MCF 10A (cell line): ENCODE measurements at regions not wholly inside any gene's neighbourhood (a gene's known extent, or its start where the extent isn't known, plus 50 kb on each side); places are given as distances from the start of the nearest gene placed in this dataset.
"Not testable (repeated sequence)": the region's sequence is repeated elsewhere in the genome, so short reads cannot be mapped to it uniquely, and the experiment has no call there.

Source experiments
- BruUV-seq: library from RNA; stranded (reverse); fragments of 400-500 nt; replicated peaks from 2 replicates; lab custom pipeline; 2021; lab: Mats Ljungman, UMichigan
- CTCF ChIA-PET: fragments of 300-600 bp; sonication (Branson Sonifier 250); formaldehyde crosslinking; extraction: SDS; loops from one replicate; lab custom pipeline; 2021; ENCODE audit warnings: antibody characterized with exemption, inconsistent platforms; lab: Yijun Ruan, JAX
- POLR2A ChIA-PET: fragments of 300-600, 350-650 bp; sonication (Branson Sonifier 250); formaldehyde crosslinking; extraction: SDS; loops from one replicate; lab custom pipeline; 2020; ENCODE audit warnings: antibody characterized with exemption, inconsistent platforms; lab: Yijun Ruan, JAX
- DNase-seq: peaks from one replicate; pipeline ENCODE4 v3.0.0-alpha.2; 2018; ENCODE audit not compliant: unreplicated experiment
- H3K27ac Mint-ChIP-seq: one replicate; pipeline ENCODE4 v1.8.0; 2022; ENCODE audit warnings: mild to moderate bottlenecking, low read depth, mixed read lengths; ENCODE audit not compliant: unreplicated experiment
- H3K27me3 Mint-ChIP-seq: one replicate; pipeline ENCODE4 v1.8.0; 2022; ENCODE audit warnings: mixed read lengths; ENCODE audit not compliant: insufficient read depth, unreplicated experiment
- H3K36me3 Mint-ChIP-seq: one replicate; pipeline ENCODE4 v1.8.0; 2022; ENCODE audit warnings: mild to moderate bottlenecking, moderate library complexity, mixed read lengths; ENCODE audit not compliant: insufficient read depth, unreplicated experiment
- H3K4me1 Mint-ChIP-seq: one replicate; pipeline ENCODE4 v1.8.0; 2022; ENCODE audit warnings: mixed read lengths; ENCODE audit not compliant: insufficient read depth, unreplicated experiment
- H3K4me3 Mint-ChIP-seq: one replicate; pipeline ENCODE4 v1.8.0; 2022; ENCODE audit warnings: mild to moderate bottlenecking, moderate library complexity, mixed read lengths; ENCODE audit not compliant: unreplicated experiment
- H3K9me3 Mint-ChIP-seq: one replicate; pipeline ENCODE4 v1.8.0; 2022; ENCODE audit warnings: mixed read lengths; ENCODE audit not compliant: unreplicated experiment
- CTCF ChIP-seq: fragments of 200-600 bp; IDR thresholded peaks from one replicate; pipeline ENCODE4 v1.8.0; 2022; ENCODE audit warnings: antibody characterized with exemption, mild to moderate bottlenecking; ENCODE audit not compliant: unreplicated experiment
- intact Hi-C: fragments of 100-400 bp; cut with micrococcal nuclease; formaldehyde crosslinking; loops from 2 replicates; pipeline ENCODE4 v1.14.1; 2022

GRCh38 chr3:181933052-181933618 lies 221.4 kb downstream of the SOX2 start:
- H3K27ac Mint-ChIP-seq = no peak overlapping the region
- no TSS peak for BruUV-seq
- no peaks in the 10 kb centered on the region for H3K4me1 Mint-ChIP-seq
- no peak overlapping the region for H3K4me3 Mint-ChIP-seq
- no peaks in the 10 kb centered on the region for H3K27me3 Mint-ChIP-seq
- CTCF ChIA-PET = interaction anchor here (0.5 to 1.8 kb wide), 4 partner anchors 14 to 549 kb away, joined by 3 to 4 read pairs (median 4); no protein-coding TSS in a partner anchor
- no peak for TF ChIP-seq CTCF
- POLR2A ChIA-PET = interaction anchor here (0.8 to 1.2 kb wide), 3 partner anchors 8 to 11 kb away, joined by 3 to 4 read pairs (median 3); no protein-coding TSS in a partner anchor
- peaks cover 10% of the 10 kb centered on the region for H3K9me3 Mint-ChIP-seq
- intact Hi-C loops = no loop called here
- DNase-seq = no peak
- H3K36me3 Mint-ChIP-seq = no peaks in the 10 kb centered on the region

GRCh38 chr3:181935915-181936314 lies 224.2 kb downstream of the SOX2 start:
- Mint-ChIP-seq H3K36me3 (no peaks in the 10 kb centered on the region), H3K27ac (no peak overlapping the region), H3K27me3 (no peaks in the 10 kb centered on the region), H3K4me1 (no peaks in the 10 kb centered on the region), H3K9me3 (no peaks in the 10 kb centered on the region), H3K4me3 (no peak overlapping the region)
- no TSS peak for BruUV-seq
- ChIA-PET CTCF (interaction anchor here (0.6 to 1.0 kb wide), 3 partner anchors 16 to 593 kb away, joined by 3 read pairs; no protein-coding TSS in a partner anchor), POLR2A (interaction anchor here (0.6 to 0.7 kb wide), 3 partner anchors 23 to 1445 kb away, joined by 3 read pairs; no protein-coding TSS in a partner anchor)
- intact Hi-C loops = no loop called here
- no peak for DNase-seq
- no peak for TF ChIP-seq CTCF

GRCh38 chr3:181936774-181937173 lies 225.0 kb downstream of the SOX2 start:
- intact Hi-C loops = no loop called here
- no peaks in the 10 kb centered on the region for H3K9me3 Mint-ChIP-seq
- no peak overlapping the region for H3K27ac Mint-ChIP-seq
- H3K27me3 Mint-ChIP-seq = no peaks in the 10 kb centered on the region
- H3K36me3 Mint-ChIP-seq = no peaks in the 10 kb centered on the region
- DNase-seq = no peak
- BruUV-seq = no TSS peak
- ChIA-PET CTCF (interaction anchor here (0.6 to 1.0 kb wide), 4 partner anchors 19 to 594 kb away, joined by 3 to 7 read pairs (median 3); no protein-coding TSS in a partner anchor), POLR2A (interaction anchor here (0.7 kb wide), 1 partner anchor 1444 kb away, joined by 3 read pairs; no protein-coding TSS in a partner anchor)
- TF ChIP-seq CTCF = no peak
- no peaks in the 10 kb centered on the region for H3K4me1 Mint-ChIP-seq
- H3K4me3 Mint-ChIP-seq = no peak overlapping the region

- POLR2A ChIA-PET, H3K27me3 Mint-ChIP-seq, H3K4me1 Mint-ChIP-seq, DNase-seq, H3K9me3 Mint-ChIP-seq, H3K36me3 Mint-ChIP-seq, BruUV-seq, H3K27ac Mint-ChIP-seq, CTCF ChIA-PET, intact Hi-C loops, H3K4me3 Mint-ChIP-seq: not testable (repeated sequence)
These were observed 226.9 kb downstream of the SOX2 start for GRCh38 chr3:181938580-181938979.
